GM18870 (cell line): ENCODE measurements at regions not wholly inside any gene's neighbourhood (a gene's known extent, or its start where the extent isn't known, plus 50 kb on each side); places are given as distances from the start of the nearest gene placed in this dataset.
"Not testable (repeated sequence)": the region's sequence is repeated elsewhere in the genome, so short reads cannot be mapped to it uniquely, and the experiment has no call there.

ENCODE experiments used
- ATAC-seq: cut with Tn5 transposase; IDR thresholded peaks from one replicate; pipeline ENCODE4 v1.9.1; 2021; ENCODE audit warnings: moderate library complexity; ENCODE audit not compliant: unreplicated experiment

GRCh38 chr2:90209009-90209408 is 1517.5 kb downstream of the RPIA start:
- ATAC-seq: no peak

- no peak for ATAC-seq
These were observed 1518.3 kb downstream of the RPIA start for GRCh38 chr2:90209806-90210205.

DNA sequence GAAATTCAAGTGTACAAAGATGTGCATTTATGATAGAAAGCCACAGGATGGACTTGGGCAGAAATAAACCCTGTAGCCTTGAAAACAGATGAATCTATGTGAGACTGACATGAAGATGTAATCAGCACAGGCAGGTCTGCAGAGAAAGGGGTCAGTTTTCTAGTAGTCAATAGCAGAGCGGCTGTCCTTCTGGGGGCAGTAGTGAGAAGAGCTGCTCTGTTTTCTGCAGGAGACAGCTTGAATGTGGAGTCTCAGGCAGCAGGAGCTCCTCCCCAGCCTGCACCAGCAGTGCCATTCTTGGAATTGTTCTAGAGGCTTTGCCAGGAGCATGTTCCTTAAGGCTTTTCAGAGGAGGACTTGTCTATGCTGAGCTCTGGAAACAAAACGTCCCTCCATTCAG is 1524.4 kb downstream of the RPIA start:
- ATAC-seq: not testable (repeated sequence)

GRCh38 chr2:90216801-90217200 is 1525.3 kb downstream of the RPIA start:
- not testable (repeated sequence) for ATAC-seq

- not testable (repeated sequence) for ATAC-seq
These were observed 1527.1 kb downstream of the RPIA start for GRCh38 chr2:90218534-90218933.

- not testable (repeated sequence) for ATAC-seq
These were observed 1529.3 kb downstream of the RPIA start for GRCh38 chr2:90220623-90221299.

- no peak for ATAC-seq
These were observed 1529.8 kb downstream of the RPIA start for GRCh38 chr2:90221300-90221651.

DNA sequence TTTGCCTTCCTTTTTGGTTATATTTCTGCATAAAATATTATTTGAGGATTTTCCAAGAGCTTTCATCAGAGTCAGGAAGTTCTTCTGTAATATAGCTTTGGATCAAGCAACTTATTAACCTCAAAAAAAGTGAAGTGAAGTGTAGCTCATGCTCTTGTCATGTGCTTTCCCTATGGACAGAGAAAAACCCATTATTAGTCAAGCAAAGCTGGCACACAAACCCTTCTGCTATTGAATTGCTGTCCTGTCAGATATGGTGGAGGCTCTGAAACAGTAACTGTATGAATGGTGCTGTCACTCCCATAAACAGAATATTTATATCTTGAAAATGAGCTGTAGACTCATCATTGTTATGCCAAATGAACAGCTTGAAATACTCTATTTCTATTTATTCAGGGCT is 1533.3 kb downstream of the RPIA start:
- ATAC-seq: not testable (repeated sequence)

DNA sequence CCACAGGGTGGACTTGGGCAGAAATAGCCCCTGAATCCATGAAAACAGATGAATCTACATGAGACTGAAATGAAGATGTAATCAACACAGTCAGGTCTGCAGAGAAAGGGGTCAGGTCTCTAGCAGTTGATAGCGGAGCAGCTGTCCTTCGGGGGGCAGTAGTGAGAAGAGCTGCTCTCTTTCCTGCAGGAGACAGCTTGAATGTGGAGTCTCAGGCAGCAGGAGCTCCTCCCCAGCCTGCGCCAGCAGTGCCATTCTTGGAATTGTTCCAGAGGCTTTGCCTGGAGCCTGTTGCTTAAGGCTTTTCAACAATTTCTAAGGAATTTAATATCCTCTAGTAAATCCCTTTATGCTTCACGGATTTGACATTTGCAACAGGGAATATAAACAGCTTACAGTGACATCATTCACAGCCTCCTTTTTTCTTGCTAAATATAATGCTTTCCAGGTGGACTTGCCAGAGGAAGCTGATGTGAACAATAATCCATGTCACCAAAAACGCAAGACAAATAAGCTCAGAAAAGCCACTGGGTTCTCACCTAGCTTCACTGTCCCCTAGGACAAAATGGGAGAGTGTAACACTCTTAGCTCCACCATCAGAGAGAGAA is 1535.1 kb downstream of the RPIA start:
- not testable (repeated sequence) for ATAC-seq

- ATAC-seq: not testable (repeated sequence)
These were observed 1539.7 kb downstream of the RPIA start for GRCh38 chr2:90231199-90231598.

DNA sequence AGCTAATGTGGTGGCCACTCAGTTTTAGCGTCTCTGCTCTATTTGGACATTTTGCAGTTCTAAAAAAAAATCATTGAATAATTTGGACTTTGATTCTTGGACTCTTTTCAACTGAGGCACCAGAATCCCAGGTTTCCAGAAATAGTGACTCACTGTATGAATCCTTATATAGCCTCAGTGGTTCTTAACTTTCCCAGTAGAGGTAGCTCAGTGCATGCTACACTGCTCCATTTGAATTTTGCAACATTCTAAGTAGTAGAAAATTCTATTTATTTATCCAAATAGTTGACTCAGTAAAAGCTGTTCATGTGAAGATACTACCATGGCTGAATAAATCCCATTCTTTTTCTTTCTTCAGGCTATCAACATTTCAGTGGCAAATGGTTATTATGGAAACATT is 1544.0 kb downstream of the RPIA start:
- ATAC-seq: not testable (repeated sequence)

DNA sequence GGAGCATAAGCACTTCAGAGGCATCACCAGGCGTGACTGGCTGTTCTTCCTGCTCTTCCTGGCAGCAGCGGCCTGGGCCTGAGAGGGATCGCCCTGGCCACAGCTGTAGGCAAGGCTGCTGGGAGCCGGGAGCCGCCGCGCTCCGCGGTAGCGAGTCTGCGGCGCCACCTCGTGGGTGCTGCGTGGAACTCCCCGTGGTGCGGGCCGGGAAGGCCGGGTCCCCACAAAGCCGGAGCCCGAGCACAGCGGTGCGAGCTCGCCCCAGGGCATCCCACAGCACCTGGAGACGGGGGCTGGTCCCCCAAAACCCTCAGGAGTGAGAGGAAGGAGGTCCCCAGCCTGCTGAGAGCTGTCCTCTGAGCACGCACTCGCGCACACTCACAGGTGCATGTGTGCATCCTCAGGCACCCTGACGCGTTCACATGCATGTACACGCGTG is 1546.5 kb downstream of the RPIA start:
- not testable (repeated sequence) for ATAC-seq

DNA sequence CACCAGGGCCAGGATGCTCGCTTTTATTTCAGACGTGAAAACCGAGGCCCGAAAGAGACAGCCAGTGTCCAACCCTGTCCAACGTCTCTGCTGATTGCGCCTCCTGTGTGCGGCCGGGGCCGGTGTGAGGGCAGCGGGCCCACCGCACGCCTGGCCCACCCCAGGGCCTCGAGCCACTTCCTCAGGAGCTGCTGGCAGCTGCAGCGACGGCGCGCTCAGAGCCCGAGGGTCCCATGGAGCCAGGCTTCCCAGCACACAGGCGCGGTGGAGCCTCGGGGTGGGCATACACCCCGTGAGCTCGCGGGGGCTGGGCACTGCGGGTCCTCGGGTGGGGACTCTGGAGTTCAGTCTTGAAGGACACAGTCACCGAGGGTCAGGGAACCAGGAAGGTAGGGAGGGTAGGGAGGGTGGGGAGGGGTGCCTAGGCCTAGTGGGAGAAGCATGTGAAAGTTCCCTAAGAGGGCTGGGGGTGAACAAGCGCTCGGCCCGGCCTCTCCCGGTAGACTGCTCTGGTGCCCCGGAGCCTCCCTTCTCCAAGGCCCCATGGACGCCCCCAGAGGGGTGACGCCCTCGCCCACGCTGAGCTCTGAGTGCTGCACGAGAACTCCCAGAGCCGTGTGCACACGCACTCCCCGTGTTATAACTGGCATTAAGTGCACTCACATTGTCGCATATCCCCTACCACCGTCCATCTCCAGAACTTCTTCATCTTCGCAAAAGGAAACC is 1547.2 kb downstream of the RPIA start:
- not testable (repeated sequence) for ATAC-seq

GRCh38 chr2:90239769-90240168 is 1548.3 kb downstream of the RPIA start:
- not testable (repeated sequence) for ATAC-seq

DNA sequence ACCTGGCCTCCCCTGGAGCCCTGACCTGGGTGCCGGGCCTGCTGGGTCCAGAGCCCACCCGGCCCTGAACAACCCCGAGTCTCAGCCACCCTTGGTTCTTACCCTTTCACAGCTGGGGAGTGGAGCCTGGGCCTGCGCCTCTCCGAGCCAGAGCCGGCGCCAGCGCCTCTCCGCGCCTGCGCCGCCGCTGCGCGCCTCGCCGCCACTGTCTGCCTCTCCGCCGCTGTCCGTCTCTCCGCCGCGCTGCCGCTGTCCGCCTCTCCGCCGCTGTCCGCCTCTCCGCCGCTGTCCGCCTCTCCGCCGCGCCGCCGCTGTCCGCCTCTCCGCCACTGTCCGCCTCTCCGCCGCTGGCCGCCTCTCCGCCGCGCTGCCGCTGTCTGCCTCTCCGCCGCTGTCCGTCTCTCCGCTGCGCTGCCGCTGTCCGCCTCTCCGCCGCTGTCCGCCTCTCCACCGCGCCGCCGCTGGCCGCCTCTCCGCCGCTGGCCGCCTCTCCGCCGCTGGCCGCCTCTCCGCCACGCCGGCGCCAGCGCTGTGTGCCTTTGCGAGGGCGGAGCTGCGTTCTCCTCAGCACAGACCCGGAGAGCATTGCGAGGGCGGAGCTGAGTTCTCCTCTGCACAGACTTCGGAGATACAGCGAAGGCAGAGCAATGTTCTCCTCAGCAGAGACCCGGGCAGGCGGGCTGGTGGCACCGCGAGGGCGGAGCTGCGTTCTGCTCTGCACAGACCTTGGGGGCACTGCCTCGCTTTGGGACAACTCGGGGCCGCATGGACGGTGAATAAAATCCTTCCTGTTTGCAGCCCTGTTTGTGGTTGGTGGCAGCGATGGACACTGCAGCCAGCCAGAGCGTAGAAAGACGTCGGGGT is 1553.7 kb downstream of the RPIA start:
- not testable (repeated sequence) for ATAC-seq

GRCh38 chr2:90248400-90248799 is 1556.9 kb downstream of the RPIA start:
- not testable (repeated sequence) for ATAC-seq

DNA sequence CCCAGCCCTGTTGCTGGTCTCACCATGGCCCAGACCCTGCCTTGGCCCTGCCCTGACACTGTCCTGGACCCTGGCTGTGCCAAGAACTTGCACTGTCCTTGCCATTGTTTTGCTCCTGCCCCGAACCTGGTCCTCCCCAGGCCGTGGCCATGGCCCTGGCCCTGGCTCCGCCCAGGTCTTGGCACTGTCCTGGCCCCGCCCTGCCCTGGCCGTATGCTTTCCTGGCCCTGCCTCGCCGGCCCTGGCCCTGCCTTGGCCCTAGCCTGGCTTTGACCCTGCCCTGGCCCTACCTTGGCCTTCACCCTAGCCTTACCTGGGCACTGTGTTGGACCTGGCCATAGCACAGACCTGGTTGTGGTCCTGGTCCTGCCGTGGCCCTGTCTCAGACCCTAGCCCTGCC is 1558.9 kb downstream of the RPIA start:
- ATAC-seq: not testable (repeated sequence)

- not testable (repeated sequence) for ATAC-seq
These were observed 1560.1 kb downstream of the RPIA start for GRCh38 chr2:90251576-90251975.

GRCh38 chr2:90253306-90253705 is 1561.8 kb downstream of the RPIA start:
- not testable (repeated sequence) for ATAC-seq

DNA sequence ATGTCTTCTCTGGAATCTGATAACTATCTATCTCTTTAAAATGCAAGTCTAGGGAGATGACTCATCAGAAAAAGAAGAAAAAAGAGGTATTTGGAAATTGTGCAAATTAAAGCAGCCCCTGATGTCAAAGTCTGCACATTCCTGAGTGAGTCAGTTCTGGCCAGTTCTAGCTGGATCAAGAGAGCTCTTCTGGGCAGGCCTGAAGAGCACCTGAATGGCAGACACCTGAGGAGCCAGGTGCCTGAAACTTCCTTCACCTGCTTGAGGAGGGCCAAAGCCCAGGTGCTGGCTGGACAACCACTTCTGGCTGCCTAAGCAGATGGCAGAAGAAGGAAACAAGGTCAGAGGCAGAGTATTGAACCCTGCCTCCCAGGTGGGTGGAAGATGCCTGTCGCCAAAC is 1575.4 kb downstream of the RPIA start:
- not testable (repeated sequence) for ATAC-seq

GRCh38 chr2:90287751-90288150 is 1596.3 kb downstream of the RPIA start:
- not testable (repeated sequence) for ATAC-seq
